Mesenchymal stem cell (in vitro differentiated cells and primary cell): ENCODE measurements at regions not wholly inside any gene's neighbourhood (a gene's known extent, or its start where the extent isn't known, plus 50 kb on each side); places are given as distances from the start of the nearest gene placed in this dataset.

ENCODE experiments used
- DNase-seq: peaks from one replicate; pipeline ENCODE4 v3.0.0-alpha.2; 2013
- H2AFZ ChIP-seq: one replicate; pipeline ENCODE4 v1.6.1; 2013; ENCODE audit warnings: low read depth, mild to moderate bottlenecking, control low read depth, inconsistent platforms, low read length, moderate library complexity
- H2AK5ac ChIP-seq: 2 replicates; pipeline ENCODE4 v1.6.1; 2013; ENCODE audit warnings: low read length, moderate library complexity, mild to moderate bottlenecking, inconsistent platforms; ENCODE audit not compliant: severe bottlenecking
- H2BK120ac ChIP-seq: one replicate; pipeline ENCODE4 v1.6.1; 2013; ENCODE audit warnings: low read depth, mild to moderate bottlenecking, inconsistent platforms, low read length, moderate library complexity
- H2BK12ac ChIP-seq, 2 experiments: one replicate each; pipeline ENCODE4 v1.6.1; 2013; ENCODE audit warnings: inconsistent platforms in 2 of 2, low read length in 2 of 2, mild to moderate bottlenecking in 2 of 2, moderate library complexity in 2 of 2, control low read depth in 1 of 2
- H2BK15ac ChIP-seq: one replicate; pipeline ENCODE4 v1.6.1; 2013; ENCODE audit warnings: mild to moderate bottlenecking, low read depth, inconsistent platforms; ENCODE audit not compliant: poor library complexity, severe bottlenecking
- H2BK5ac ChIP-seq: 2 replicates; pipeline ENCODE4 v1.6.1; 2013; ENCODE audit warnings: low read depth, mild to moderate bottlenecking, low read length, control low read depth, inconsistent platforms; ENCODE audit not compliant: poor library complexity, severe bottlenecking
- H3K14ac ChIP-seq, 2 experiments: one replicate each; pipeline ENCODE4 v1.6.1; 2013; ENCODE audit warnings: inconsistent platforms in 2 of 2, low read length in 2 of 2, control low read depth in 1 of 2, mild to moderate bottlenecking in 1 of 2, moderate library complexity in 1 of 2
- H3K18ac ChIP-seq, 2 experiments: one replicate each; pipeline ENCODE4 v1.6.1; 2013; ENCODE audit warnings: inconsistent platforms in 2 of 2, low read length in 2 of 2, control low read depth in 1 of 2, low read depth in 1 of 2, mild to moderate bottlenecking in 1 of 2
- H3K23ac ChIP-seq, 2 experiments: one replicate each; pipeline ENCODE4 v1.6.1; 2013; ENCODE audit warnings: inconsistent platforms in 2 of 2, low read length in 2 of 2, mild to moderate bottlenecking in 2 of 2, moderate library complexity in 2 of 2, control low read depth in 1 of 2
- H3K27ac ChIP-seq: 2 replicates; pipeline ENCODE4 v1.5.1; 2013; ENCODE audit warnings: mild to moderate bottlenecking, moderate library complexity, low read length, control low read depth, inconsistent platforms; ENCODE audit not compliant: poor library complexity, severe bottlenecking
- H3K27me3 ChIP-seq, 2 experiments: 2 replicates each; pipeline versions ENCODE4 v1.6.1 to v1.7.0; 2013; ENCODE audit warnings: low read length in 2 of 2, mild to moderate bottlenecking in 2 of 2, moderate library complexity in 2 of 2, control low read depth in 1 of 2, inconsistent platforms in 1 of 2; ENCODE audit not compliant: control insufficient read depth in 1 of 2, insufficient read depth in 1 of 2
- H3K36me3 ChIP-seq, 2 experiments: 2 replicates each; pipeline versions ENCODE4 v1.6.1 to v1.7.0; 2013; ENCODE audit warnings: low read length in 2 of 2, control low read depth in 1 of 2, inconsistent platforms in 1 of 2, low read depth in 1 of 2, mild to moderate bottlenecking in 1 of 2; ENCODE audit not compliant: insufficient read depth in 2 of 2, control insufficient read depth in 1 of 2
- H3K4ac ChIP-seq, 2 experiments: one replicate each; pipeline ENCODE4 v1.6.1; 2013; ENCODE audit warnings: inconsistent platforms in 2 of 2, low read length in 2 of 2, mild to moderate bottlenecking in 2 of 2, moderate library complexity in 2 of 2, control low read depth in 1 of 2, low read depth in 1 of 2
- H3K4me1 ChIP-seq: 2 replicates; pipeline ENCODE4 v1.6.1; 2013; ENCODE audit warnings: low read depth, low read length, control low read depth; ENCODE audit not compliant: control insufficient read depth, insufficient read depth
- H3K4me2 ChIP-seq: 2 replicates; pipeline ENCODE4 v1.6.1; 2013; ENCODE audit warnings: low read length, mild to moderate bottlenecking, inconsistent platforms; ENCODE audit not compliant: poor library complexity, severe bottlenecking
- H3K4me3 ChIP-seq, 2 experiments: 2 replicates each; pipeline versions ENCODE4 v1.5.1 to v1.7.0; 2013; ENCODE audit warnings: low read length in 2 of 2, mild to moderate bottlenecking in 2 of 2, control low read depth in 1 of 2, low read depth in 1 of 2; ENCODE audit not compliant: insufficient read depth in 1 of 2
- H3K79me1 ChIP-seq: replicated peaks from 2 replicates; pipeline ENCODE4 v1.6.1; 2013; ENCODE audit warnings: mild to moderate bottlenecking, control low read depth, low read length, inconsistent platforms; ENCODE audit not compliant: poor library complexity, severe bottlenecking
- H3K9ac ChIP-seq: 2 replicates; pipeline ENCODE4 v1.7.0; 2013; ENCODE audit warnings: mild to moderate bottlenecking, low read length, moderate library complexity
- H3K9me3 ChIP-seq: 2 replicates; pipeline ENCODE4 v1.7.0; 2013; ENCODE audit warnings: mild to moderate bottlenecking, low read length; ENCODE audit not compliant: control insufficient read depth
- H4K8ac ChIP-seq: one replicate; pipeline ENCODE4 v1.6.1; 2013; ENCODE audit warnings: inconsistent platforms, mild to moderate bottlenecking, low read length, moderate library complexity
- H4K91ac ChIP-seq: one replicate; pipeline ENCODE4 v1.6.1; 2013; ENCODE audit warnings: mild to moderate bottlenecking, low read length, inconsistent platforms
- WGBS: methylation state at CpG from one replicate; pipeline ENCODE4 v1.1.7; 2013; ENCODE audit warnings: mixed read lengths; 5-methylcytosine and 5-hydroxymethylcytosine counted together

- no peaks in the 10 kb centered on the region for H3K36me3 ChIP-seq
- no peak overlapping the region for H2BK15ac ChIP-seq
- peak overlapping the region; percentile 99 for H2BK5ac ChIP-seq
- no peak overlapping the region for H4K8ac ChIP-seq
- peak; percentile 91 for DNase-seq
- H3K4me3 ChIP-seq: peak overlapping the region in 1 of 2 experiments; percentile 17
- no peak overlapping the region for H3K4ac ChIP-seq
- H2BK120ac ChIP-seq: no peak overlapping the region
- no peak overlapping the region for H4K91ac ChIP-seq
- H3K27me3 ChIP-seq: no peaks in the 10 kb centered on the region
- H2AK5ac ChIP-seq: peak overlapping the region; percentile 99
- peak overlapping the region; percentile 68 for H3K9ac ChIP-seq
- no peak overlapping the region for H2BK12ac ChIP-seq
- H3K4me2 ChIP-seq: no peak overlapping the region
- H3K4me1 ChIP-seq: peaks cover 7% of the 10 kb centered on the region
- H3K18ac ChIP-seq: peak overlapping the region in 1 of 2 experiments; percentile 64
- H3K14ac ChIP-seq: no peak overlapping the region
- no peak overlapping the region for H3K23ac ChIP-seq
- WGBS: 0% methylated on average over 1 of the region's 4 CpGs
- no peaks in the 10 kb centered on the region for H3K79me1 ChIP-seq
- peak overlapping the region; percentile 99 for H3K27ac ChIP-seq
- H2AFZ ChIP-seq: no peak overlapping the region
- H3K9me3 ChIP-seq: no peaks in the 10 kb centered on the region
These were observed 298.4 kb upstream of the ZNF521 start for GRCh38 chr18:25650201-25650941.

GRCh38 chr18:25648716-25649260 is 296.8 kb upstream of the ZNF521 start:
- no peaks in the 10 kb centered on the region for H3K36me3 ChIP-seq
- no peak overlapping the region for H2BK120ac ChIP-seq

GRCh38 chr18:25647404-25647803 is 295.4 kb upstream of the ZNF521 start:
- no peaks in the 10 kb centered on the region for H3K79me1 ChIP-seq
- no peak overlapping the region for H3K9ac ChIP-seq
- H2BK12ac ChIP-seq: no peak overlapping the region
- H3K9me3 ChIP-seq: no peaks in the 10 kb centered on the region
- H3K18ac ChIP-seq: no peak overlapping the region
- H3K27ac ChIP-seq: no peak overlapping the region
- no peak overlapping the region for H3K23ac ChIP-seq
- no peaks in the 10 kb centered on the region for H3K27me3 ChIP-seq
- DNase-seq: no peak
- H3K4me3 ChIP-seq: no peak overlapping the region
- H2AFZ ChIP-seq: no peak overlapping the region
- H4K8ac ChIP-seq: no peak overlapping the region
- H3K14ac ChIP-seq: no peak overlapping the region
- H2BK120ac ChIP-seq: no peak overlapping the region
- no peak overlapping the region for H3K4me2 ChIP-seq
- H4K91ac ChIP-seq: no peak overlapping the region
- no peak overlapping the region for H2BK5ac ChIP-seq
- no peak overlapping the region for H2AK5ac ChIP-seq
- no peak overlapping the region for H2BK15ac ChIP-seq
- WGBS: 93% methylated on average over 3 of the region's 3 CpGs
- H3K36me3 ChIP-seq: no peaks in the 10 kb centered on the region
- peaks cover 7% of the 10 kb centered on the region for H3K4me1 ChIP-seq
- no peak overlapping the region for H3K4ac ChIP-seq

More at GRCh38 chr18:25648716-25649260, 296.8 kb upstream of the ZNF521 start:
- H3K27me3 ChIP-seq: no peaks in the 10 kb centered on the region
- H3K14ac ChIP-seq: no peak overlapping the region
- H3K4me2 ChIP-seq: no peak overlapping the region
- peak overlapping the region; percentile 81 for H2AK5ac ChIP-seq
- H3K27ac ChIP-seq: peak overlapping the region; percentile 99
- H2AFZ ChIP-seq: no peak overlapping the region
- peaks cover 7% of the 10 kb centered on the region for H3K4me1 ChIP-seq
- no peak overlapping the region for H4K91ac ChIP-seq
- H3K4me3 ChIP-seq: no peak overlapping the region
- H3K9me3 ChIP-seq: no peaks in the 10 kb centered on the region
- peak overlapping the region in 1 of 2 experiments; percentile 59 for H2BK12ac ChIP-seq
- no peak overlapping the region for H3K23ac ChIP-seq
- no peak overlapping the region for H3K9ac ChIP-seq
- no peak overlapping the region for H3K4ac ChIP-seq
- no peak overlapping the region for H3K18ac ChIP-seq
- DNase-seq: no peak
- no peaks in the 10 kb centered on the region for H3K79me1 ChIP-seq
- no peak overlapping the region for H4K8ac ChIP-seq
- H2BK5ac ChIP-seq: peak overlapping the region; percentile 98
- H2BK15ac ChIP-seq: peak overlapping the region; percentile 64

GRCh38 chr18:25646971-25647370 is 295.0 kb upstream of the ZNF521 start:
- H2BK12ac ChIP-seq: no peak overlapping the region
- H3K27ac ChIP-seq: no peak overlapping the region
- no peak overlapping the region for H3K14ac ChIP-seq
- no peak overlapping the region for H3K23ac ChIP-seq
- H3K4me1 ChIP-seq: peaks cover 7% of the 10 kb centered on the region
- H3K4ac ChIP-seq: no peak overlapping the region
- H2BK5ac ChIP-seq: no peak overlapping the region
- H2AK5ac ChIP-seq: no peak overlapping the region
- no peaks in the 10 kb centered on the region for H3K36me3 ChIP-seq
- H3K4me3 ChIP-seq: no peak overlapping the region
- DNase-seq: no peak
- no peak overlapping the region for H3K18ac ChIP-seq
- no peak overlapping the region for H2AFZ ChIP-seq
- no peak overlapping the region for H3K4me2 ChIP-seq
- H2BK120ac ChIP-seq: no peak overlapping the region
- no peak overlapping the region for H4K8ac ChIP-seq
- H3K9me3 ChIP-seq: no peaks in the 10 kb centered on the region
- no peak overlapping the region for H2BK15ac ChIP-seq
- no peak overlapping the region for H4K91ac ChIP-seq
- H3K79me1 ChIP-seq: no peaks in the 10 kb centered on the region
- H3K9ac ChIP-seq: no peak overlapping the region
- no peaks in the 10 kb centered on the region for H3K27me3 ChIP-seq
